IPS-18a (cell line): ENCODE measurements at regions not wholly inside any gene's neighbourhood (a gene's known extent, or its start where the extent isn't known, plus 50 kb on each side); places are given as distances from the start of the nearest gene placed in this dataset.

Experiments
- H3K27ac ChIP-seq: one replicate; pipeline ENCODE4 v1.5.1; 2013; ENCODE audit warnings: low read length
- H3K27me3 ChIP-seq: one replicate; pipeline ENCODE4 v1.6.1; 2013; ENCODE audit warnings: mild to moderate bottlenecking, low read length; ENCODE audit not compliant: control insufficient read depth, insufficient read depth
- H3K36me3 ChIP-seq: one replicate; pipeline ENCODE4 v1.6.1; 2013; ENCODE audit warnings: low read depth, low read length; ENCODE audit not compliant: control insufficient read depth
- H3K4me1 ChIP-seq: one replicate; pipeline ENCODE4 v1.6.1; 2013; ENCODE audit warnings: low read depth, low read length; ENCODE audit not compliant: control insufficient read depth
- H3K4me3 ChIP-seq: one replicate; pipeline ENCODE4 v1.5.1; 2013; ENCODE audit warnings: low read length
- H3K9ac ChIP-seq: one replicate; pipeline ENCODE4 v1.6.1; 2013; ENCODE audit warnings: mild to moderate bottlenecking, low read length, moderate library complexity
- H3K9me3 ChIP-seq: one replicate; pipeline ENCODE4 v1.6.1; 2013; ENCODE audit warnings: low read depth, low read length; ENCODE audit not compliant: control insufficient read depth

DNA sequence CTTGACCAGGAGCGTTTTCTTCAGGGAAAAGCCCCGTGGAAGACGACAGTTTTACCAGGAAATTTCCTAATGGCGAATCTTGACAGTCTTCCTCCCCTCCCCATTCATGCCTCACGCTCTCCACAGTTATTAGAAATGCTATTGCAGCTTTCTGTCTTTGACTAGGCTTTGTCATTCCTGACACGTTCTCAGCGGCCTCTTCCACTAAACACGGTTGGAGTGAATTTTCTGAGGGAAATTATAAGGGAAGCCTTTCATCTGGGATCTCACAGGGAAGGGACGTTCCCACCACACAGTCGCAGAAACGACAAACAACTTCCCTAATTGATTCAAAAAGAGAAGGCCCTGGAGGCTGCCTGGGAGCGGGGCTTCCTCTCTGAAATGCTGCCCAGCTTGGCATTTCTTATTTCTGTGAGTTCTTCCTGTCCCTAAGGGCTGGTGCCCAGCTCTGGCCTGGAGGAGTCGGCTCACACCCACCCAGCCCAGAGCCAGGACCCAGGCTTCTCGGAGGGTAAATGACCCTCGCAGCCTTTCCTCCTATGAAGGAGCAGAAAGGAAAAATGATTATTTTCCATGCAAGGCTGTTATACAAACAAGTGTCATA, 57.1 kb upstream of the PPP1R26 start:
- Histone ChIP-seq H3K9ac (no peak overlapping the region), H3K27ac (no peak overlapping the region), H3K9me3 (no peaks in the 10 kb centered on the region), H3K4me1 (no peaks in the 10 kb centered on the region), H3K27me3 (no peaks in the 10 kb centered on the region), H3K36me3 (no peaks in the 10 kb centered on the region), H3K4me3 (no peak overlapping the region)

DNA sequence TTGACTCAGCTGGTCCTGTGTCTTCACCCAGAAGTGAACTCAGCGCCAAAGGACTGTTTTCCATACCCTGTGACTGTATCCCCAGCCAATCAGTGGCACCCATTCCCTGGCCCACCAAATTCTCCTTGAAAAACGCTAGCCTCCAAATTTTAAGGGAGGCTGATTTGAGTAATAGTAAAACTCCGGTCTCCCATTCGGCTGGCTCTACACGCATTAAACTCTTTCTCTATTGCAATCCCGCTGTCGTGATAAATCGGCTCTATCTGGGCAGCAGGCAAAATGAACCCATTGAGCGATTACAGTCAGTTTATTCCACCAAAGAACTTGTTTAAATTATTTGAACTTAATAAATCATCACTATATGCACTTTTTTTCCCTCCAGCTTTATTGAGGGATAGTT, 55.9 kb upstream of the PPP1R26 start:
- no peaks in the 10 kb centered on the region for H3K36me3 ChIP-seq
- no peak overlapping the region for H3K9ac ChIP-seq
- H3K27me3 ChIP-seq: no peaks in the 10 kb centered on the region
- H3K9me3 ChIP-seq: no peaks in the 10 kb centered on the region
- no peaks in the 10 kb centered on the region for H3K4me1 ChIP-seq
- H3K27ac ChIP-seq: no peak overlapping the region
- no peak overlapping the region for H3K4me3 ChIP-seq
